ENCODE measurements at regions not wholly inside any gene's neighbourhood (a gene's known extent, or its start where the extent isn't known, plus 50 kb on each side); places are given as distances from the start of the nearest gene placed in this dataset.
A peak's percentile ranks its signal among the peaks of the same experiment; 100 is the strongest.

DNA sequence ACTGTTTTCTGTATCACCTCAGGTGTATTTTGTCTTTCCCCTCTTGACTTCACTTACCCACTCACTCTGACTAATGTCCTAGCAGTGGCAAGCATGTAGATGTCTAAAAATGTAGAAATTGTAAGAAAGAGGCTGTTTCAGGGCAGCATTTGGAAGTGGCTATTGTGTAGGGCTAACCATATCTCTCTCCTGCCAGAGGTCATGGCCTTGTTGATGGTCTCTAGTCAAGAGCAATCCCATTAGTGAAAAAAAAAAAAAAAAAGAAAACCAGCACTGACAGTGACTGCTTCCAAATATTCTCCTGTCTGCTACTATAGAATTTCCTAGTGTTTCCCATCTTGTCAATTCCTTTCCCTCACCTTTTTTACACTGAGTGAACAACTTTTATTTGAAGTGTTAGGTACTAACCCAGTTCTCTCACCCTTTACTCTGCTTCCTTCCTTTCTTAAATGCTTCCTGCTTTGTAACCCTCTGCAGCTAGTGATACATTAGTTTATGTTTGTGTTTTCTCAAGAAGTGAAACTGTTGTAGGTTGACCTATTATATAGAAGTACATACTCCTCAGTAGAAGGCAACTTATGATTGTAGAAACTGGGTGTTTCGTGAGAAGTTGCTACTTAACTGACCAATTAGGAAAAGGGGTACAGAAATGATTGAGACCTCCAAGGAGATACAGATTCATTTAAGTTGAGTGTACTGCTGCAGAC lies 174.1 kb upstream of the PTPRK start:
- FAIRE-seq: peak; percentile 54

More for the DNA sequence above, 174.1 kb upstream of the PTPRK start:
- in situ Hi-C loops (cut with MboI) (no loop called here), intact Hi-C loops (cut with micrococcal nuclease; ENCODE audit: unreplicated experiment) (no loop called here)
- H3K27ac ChIP-seq (ENCODE audit: control insufficient read depth, insufficient read depth): no peak overlapping the region
- 6% methylated on average over 1 of the region's 1 CpG for WGBS (ENCODE audit: insufficient coverage, insufficient replicate concordance, low lambda C conversion rate, missing lambda C conversion rate)
- POLR2A ChIA-PET: no interaction called here
- no peak overlapping the region for H3K4me2 ChIP-seq (ENCODE audit: control insufficient read depth, insufficient read depth)
- H3K9me3 ChIP-seq (replicated peaks; ENCODE audit: control insufficient read depth, insufficient read depth, low read length): no peaks in the 10 kb centered on the region
- ATAC-seq (peak; percentile 93), DNase-seq (ENCODE audit: low read depth, low spot score) (peak; percentile 24)
- no peaks in the 10 kb centered on the region for H3K27me3 ChIP-seq (replicated peaks in 1 of 2; ENCODE audit: control insufficient read depth in 2 of 2, insufficient read depth in 2 of 2, low read length in 1 of 2)
- no peaks in the 10 kb centered on the region for H3K36me3 ChIP-seq (ENCODE audit: control insufficient read depth in 2 of 2, insufficient read depth in 2 of 2, low read length in 1 of 2)
- no peak overlapping the region for H3K4me3 ChIP-seq
- H3K9ac ChIP-seq (ENCODE audit: control insufficient read depth, insufficient read depth, low read length): no peak overlapping the region
- RAD21 ChIA-PET (ENCODE audit: unreplicated experiment): no interaction called here
- SMC1A ChIA-PET (ENCODE audit: uncharacterized antibody, unreplicated experiment): no interaction called here
- H2AFZ ChIP-seq (ENCODE audit: control insufficient read depth, low read depth, low read length): no peak overlapping the region
- H3K4me1 ChIP-seq (ENCODE audit: control insufficient read depth, insufficient read depth, low read length): no peaks in the 10 kb centered on the region
- H4K20me1 ChIP-seq (ENCODE audit: control insufficient read depth, insufficient read depth): no peaks in the 10 kb centered on the region
- H3K79me2 ChIP-seq (ENCODE audit: control insufficient read depth, insufficient read depth, low read length): no peaks in the 10 kb centered on the region
- CTCF ChIA-PET: interaction anchor here (1.7 kb wide), 1 partner anchor 12 kb away, joined by 5 read pairs; no protein-coding TSS in a partner anchor
- TF ChIP-seq KLF5 (IDR thresholded peaks at IDR 0.05; ENCODE audit: partially characterized antibody) (no peak), MEF2B (IDR thresholded peaks at IDR 0.05; ENCODE audit: partially characterized antibody, poor library complexity, severe bottlenecking) (no peak), KAT2A (conservative IDR thresholded peaks at IDR 0.05; ENCODE audit: control insufficient read depth, low read depth, low read length) (no peak), SREBF2 (IDR thresholded peaks at IDR 0.05; ENCODE audit: low read length) (no peak), RBBP5 (conservative IDR thresholded peaks at IDR 0.05) (no peak), EGR1 (IDR thresholded peaks at IDR 0.05; ENCODE audit: borderline replicate concordance in 1 of 2, low read depth in 2 of 2, low read length in 2 of 2) (no peak), POLR2AphosphoS5 (IDR thresholded peaks at IDR 0.05; ENCODE audit: low read length) (no peak), PAX8 (IDR thresholded peaks at IDR 0.05) (no peak), CHD4 (IDR thresholded peaks at IDR 0.05) (no peak), RFX5 (IDR thresholded peaks at IDR 0.05; ENCODE audit: low read depth, low read length) (no peak), NR2F1 (conservative IDR thresholded peaks at IDR 0.05) (no peak), NFYB (IDR thresholded peaks at IDR 0.05; ENCODE audit: insufficient read depth, low read depth, low read length) (no peak), PML (IDR thresholded peaks at IDR 0.05; ENCODE audit: low read length) (no peak), NFIC (IDR thresholded peaks at IDR 0.05; ENCODE audit: low read depth, low read length) (no peak)
- TF ChIP-seq, protein P1, sequence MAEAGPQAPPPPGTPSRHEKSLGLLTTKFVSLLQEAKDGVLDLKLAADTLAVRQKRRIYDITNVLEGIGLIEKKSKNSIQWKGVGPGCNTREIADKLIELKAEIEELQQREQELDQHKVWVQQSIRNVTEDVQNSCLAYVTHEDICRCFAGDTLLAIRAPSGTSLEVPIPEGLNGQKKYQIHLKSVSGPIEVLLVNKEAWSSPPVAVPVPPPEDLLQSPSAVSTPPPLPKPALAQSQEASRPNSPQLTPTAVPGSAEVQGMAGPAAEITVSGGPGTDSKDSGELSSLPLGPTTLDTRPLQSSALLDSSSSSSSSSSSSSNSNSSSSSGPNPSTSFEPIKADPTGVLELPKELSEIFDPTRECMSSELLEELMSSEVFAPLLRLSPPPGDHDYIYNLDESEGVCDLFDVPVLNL (IDR thresholded peaks at IDR 0.05; ENCODE audit: low read depth, low read length): no peak
- TF ChIP-seq, protein P2, sequence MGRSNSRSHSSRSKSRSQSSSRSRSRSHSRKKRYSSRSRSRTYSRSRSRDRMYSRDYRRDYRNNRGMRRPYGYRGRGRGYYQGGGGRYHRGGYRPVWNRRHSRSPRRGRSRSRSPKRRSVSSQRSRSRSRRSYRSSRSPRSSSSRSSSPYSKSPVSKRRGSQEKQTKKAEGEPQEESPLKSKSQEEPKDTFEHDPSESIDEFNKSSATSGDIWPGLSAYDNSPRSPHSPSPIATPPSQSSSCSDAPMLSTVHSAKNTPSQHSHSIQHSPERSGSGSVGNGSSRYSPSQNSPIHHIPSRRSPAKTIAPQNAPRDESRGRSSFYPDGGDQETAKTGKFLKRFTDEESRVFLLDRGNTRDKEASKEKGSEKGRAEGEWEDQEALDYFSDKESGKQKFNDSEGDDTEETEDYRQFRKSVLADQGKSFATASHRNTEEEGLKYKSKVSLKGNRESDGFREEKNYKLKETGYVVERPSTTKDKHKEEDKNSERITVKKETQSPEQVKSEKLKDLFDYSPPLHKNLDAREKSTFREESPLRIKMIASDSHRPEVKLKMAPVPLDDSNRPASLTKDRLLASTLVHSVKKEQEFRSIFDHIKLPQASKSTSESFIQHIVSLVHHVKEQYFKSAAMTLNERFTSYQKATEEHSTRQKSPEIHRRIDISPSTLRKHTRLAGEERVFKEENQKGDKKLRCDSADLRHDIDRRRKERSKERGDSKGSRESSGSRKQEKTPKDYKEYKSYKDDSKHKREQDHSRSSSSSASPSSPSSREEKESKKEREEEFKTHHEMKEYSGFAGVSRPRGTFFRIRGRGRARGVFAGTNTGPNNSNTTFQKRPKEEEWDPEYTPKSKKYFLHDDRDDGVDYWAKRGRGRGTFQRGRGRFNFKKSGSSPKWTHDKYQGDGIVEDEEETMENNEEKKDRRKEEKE (IDR thresholded peaks at IDR 0.05): no peak
- TF ChIP-seq, protein P3, sequence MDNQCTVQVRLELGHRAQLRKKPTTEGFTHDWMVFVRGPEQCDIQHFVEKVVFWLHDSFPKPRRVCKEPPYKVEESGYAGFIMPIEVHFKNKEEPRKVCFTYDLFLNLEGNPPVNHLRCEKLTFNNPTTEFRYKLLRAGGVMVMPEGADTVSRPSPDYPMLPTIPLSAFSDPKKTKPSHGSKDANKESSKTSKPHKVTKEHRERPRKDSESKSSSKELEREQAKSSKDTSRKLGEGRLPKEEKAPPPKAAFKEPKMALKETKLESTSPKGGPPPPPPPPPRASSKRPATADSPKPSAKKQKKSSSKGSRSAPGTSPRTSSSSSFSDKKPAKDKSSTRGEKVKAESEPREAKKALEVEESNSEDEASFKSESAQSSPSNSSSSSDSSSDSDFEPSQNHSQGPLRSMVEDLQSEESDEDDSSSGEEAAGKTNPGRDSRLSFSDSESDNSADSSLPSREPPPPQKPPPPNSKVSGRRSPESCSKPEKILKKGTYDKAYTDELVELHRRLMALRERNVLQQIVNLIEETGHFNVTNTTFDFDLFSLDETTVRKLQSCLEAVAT (IDR thresholded peaks at IDR 0.05): no peak
- no TSS peak for BruUV-seq (replicated peaks)

All from GM12878 (cell line).